ENCODE measurements at regions not wholly inside any gene's neighbourhood (a gene's known extent, or its start where the extent isn't known, plus 50 kb on each side); places are given as distances from the start of the nearest gene placed in this dataset.

- TF ChIP-seq, protein P1, sequence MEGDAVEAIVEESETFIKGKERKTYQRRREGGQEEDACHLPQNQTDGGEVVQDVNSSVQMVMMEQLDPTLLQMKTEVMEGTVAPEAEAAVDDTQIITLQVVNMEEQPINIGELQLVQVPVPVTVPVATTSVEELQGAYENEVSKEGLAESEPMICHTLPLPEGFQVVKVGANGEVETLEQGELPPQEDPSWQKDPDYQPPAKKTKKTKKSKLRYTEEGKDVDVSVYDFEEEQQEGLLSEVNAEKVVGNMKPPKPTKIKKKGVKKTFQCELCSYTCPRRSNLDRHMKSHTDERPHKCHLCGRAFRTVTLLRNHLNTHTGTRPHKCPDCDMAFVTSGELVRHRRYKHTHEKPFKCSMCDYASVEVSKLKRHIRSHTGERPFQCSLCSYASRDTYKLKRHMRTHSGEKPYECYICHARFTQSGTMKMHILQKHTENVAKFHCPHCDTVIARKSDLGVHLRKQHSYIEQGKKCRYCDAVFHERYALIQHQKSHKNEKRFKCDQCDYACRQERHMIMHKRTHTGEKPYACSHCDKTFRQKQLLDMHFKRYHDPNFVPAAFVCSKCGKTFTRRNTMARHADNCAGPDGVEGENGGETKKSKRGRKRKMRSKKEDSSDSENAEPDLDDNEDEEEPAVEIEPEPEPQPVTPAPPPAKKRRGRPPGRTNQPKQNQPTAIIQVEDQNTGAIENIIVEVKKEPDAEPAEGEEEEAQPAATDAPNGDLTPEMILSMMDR (IDR thresholded peaks at IDR 0.05) = no peak
Measured at GRCh38 chr3:75938921-75939320, 153.6 kb upstream of the ZNF717 start.

DNA sequence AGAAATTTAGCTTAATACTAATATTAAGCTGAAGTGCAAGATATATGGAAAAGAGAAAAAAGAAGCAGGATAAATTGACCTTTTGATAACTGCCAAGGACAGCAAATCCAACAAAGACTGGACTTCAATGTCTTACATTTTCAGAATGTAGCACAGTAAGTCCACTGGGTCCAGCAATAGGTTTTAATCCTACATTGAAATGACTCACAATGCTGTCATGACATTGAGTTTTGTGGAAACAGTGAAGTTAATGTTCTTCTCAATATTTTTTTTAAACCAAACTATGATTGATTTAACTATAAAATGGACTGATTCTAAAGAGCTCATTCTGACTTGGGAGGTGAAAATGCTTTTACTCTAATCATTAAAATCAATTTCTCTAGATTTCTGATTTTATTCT, 166.6 kb upstream of the ZNF717 start:
- TF ChIP-seq, protein P1 (IDR thresholded peaks at IDR 0.05) = no peak

- TF ChIP-seq, protein P1 (IDR thresholded peaks at IDR 0.05) = no peak
Measured at GRCh38 chr3:75967071-75967470, 181.7 kb upstream of the ZNF717 start.

DNA sequence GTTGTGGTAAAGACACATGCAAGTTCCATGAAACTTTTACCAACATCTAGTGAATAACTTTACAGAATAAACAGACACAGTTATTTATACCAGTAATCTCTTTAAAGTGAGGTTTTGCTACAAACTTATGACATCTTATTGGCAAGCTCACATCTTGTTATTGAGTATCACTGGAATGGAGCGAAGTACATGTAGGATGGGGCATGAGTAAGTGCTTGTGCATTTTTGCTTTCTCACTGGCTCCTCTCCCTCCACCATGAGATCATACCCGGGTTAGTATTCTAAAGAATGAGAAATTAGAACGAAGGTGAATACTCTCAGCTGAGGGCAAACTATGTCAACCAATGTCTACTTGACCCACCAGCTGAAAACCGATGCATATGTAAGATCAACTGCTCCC, 193.3 kb upstream of the ZNF717 start:
- TF ChIP-seq, protein P1 (IDR thresholded peaks at IDR 0.05) = no peak

DNA sequence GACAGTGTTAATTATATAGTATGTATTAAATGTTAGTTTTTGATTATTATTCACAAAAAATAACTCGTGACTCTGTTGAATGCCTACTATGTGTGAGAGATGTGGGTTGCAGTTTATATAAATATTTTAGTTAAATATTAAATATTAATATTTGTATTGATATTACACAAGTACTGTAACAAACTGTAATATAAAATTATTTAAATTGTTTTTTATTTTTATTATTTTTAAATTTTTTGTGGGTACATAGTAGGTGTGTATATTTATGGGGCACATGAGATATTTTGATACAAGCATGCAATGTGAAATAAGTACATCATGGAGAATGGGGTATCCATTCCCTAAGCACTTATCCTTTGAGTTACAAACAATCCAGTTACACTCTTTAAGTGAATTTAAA, 196.1 kb upstream of the ZNF717 start:
- TF ChIP-seq, protein P1 (IDR thresholded peaks at IDR 0.05) = no peak

DNA sequence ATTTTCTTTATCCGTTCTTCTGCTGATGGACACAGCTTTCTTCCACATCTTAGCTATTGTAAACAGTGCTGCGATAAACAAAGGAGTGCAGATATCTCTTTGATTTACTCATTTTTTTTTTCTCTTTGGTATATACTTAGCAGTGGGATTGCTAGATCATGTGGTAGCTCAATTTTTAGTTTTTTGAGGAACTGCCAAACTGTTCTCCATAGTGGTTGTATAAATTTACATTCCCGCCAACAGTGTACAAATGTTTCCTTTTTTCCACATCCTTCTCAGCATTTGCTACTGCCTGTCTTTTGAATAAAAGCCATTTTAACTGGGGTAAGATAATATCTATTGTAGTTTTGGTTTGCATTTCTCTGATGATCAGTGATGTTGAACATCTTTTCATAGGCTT, 196.8 kb upstream of the ZNF717 start:
- TF ChIP-seq, protein P1 (IDR thresholded peaks at IDR 0.05) = no peak

- TF ChIP-seq, protein P1 (IDR thresholded peaks at IDR 0.05) = no peak
Measured at GRCh38 chr3:75983111-75983510, 197.8 kb upstream of the ZNF717 start.

GRCh38 chr3:75983609-75984290, 198.4 kb upstream of the ZNF717 start:
- TF ChIP-seq, protein P1 (IDR thresholded peaks at IDR 0.05) = no peak

Measured in LNCAP (cell line).